HL-60 (cell line): ENCODE measurements at regions not wholly inside any gene's neighbourhood (a gene's known extent, or its start where the extent isn't known, plus 50 kb on each side); places are given as distances from the start of the nearest gene placed in this dataset.
A peak's percentile ranks its signal among the peaks of the same experiment; 100 is the strongest.

Experiments used
- DNase-seq, 2 experiments: peaks; one replicate each; pipeline ENCODE4 v3.0.0-alpha.2; 2010 to 2020; ENCODE audit warnings: low read depth in 1 of 2, low spot score in 1 of 2
- H3K27ac ChIP-seq: fragments of 250-450 bp; sonication (Bioruptor Pico); replicated peaks from 2 replicates; pipeline ENCODE4 v1.5.1; 2020; ENCODE audit warnings: mild to moderate bottlenecking, moderate library complexity
- H3K27me3 ChIP-seq: fragments of 250-450 bp; sonication (Bioruptor Pico); 2 replicates; pipeline ENCODE4 v1.5.1; 2021; ENCODE audit warnings: mild to moderate bottlenecking, moderate library complexity; ENCODE audit not compliant: insufficient read depth, poor library complexity, severe bottlenecking
- H3K4me3 ChIP-seq: replicated peaks from 2 replicates; pipeline ENCODE4 v1.5.1; 2011; ENCODE audit warnings: mild to moderate bottlenecking, control low read depth, low read length; ENCODE audit not compliant: insufficient read depth
- GABPA ChIP-seq: IDR thresholded peaks from 2 replicates; pipeline ENCODE4 v1.6.1; 2012; ENCODE audit warnings: low read depth
- POLR2AphosphoS5 ChIP-seq: IDR thresholded peaks from 2 replicates; pipeline ENCODE4 v1.6.1; 2012; ENCODE audit warnings: low read depth
- SPI1 ChIP-seq: IDR thresholded peaks from 2 replicates; pipeline ENCODE4 v1.6.1; 2012; ENCODE audit warnings: low read depth, mild to moderate bottlenecking, borderline replicate concordance
- TF ChIP-seq, protein P1 (sequence below): IDR thresholded peaks from one replicate; pipeline ENCODE4 v1.5.1; 2011; ENCODE audit warnings: low read length, control low read depth, inconsistent platforms; ENCODE audit not compliant: insufficient read depth
- TF ChIP-seq, protein P2 (sequence below): IDR thresholded peaks from 2 replicates; pipeline ENCODE4 v1.6.1; 2012; ENCODE audit warnings: low read depth; ENCODE audit not compliant: insufficient replicate concordance

DNA sequence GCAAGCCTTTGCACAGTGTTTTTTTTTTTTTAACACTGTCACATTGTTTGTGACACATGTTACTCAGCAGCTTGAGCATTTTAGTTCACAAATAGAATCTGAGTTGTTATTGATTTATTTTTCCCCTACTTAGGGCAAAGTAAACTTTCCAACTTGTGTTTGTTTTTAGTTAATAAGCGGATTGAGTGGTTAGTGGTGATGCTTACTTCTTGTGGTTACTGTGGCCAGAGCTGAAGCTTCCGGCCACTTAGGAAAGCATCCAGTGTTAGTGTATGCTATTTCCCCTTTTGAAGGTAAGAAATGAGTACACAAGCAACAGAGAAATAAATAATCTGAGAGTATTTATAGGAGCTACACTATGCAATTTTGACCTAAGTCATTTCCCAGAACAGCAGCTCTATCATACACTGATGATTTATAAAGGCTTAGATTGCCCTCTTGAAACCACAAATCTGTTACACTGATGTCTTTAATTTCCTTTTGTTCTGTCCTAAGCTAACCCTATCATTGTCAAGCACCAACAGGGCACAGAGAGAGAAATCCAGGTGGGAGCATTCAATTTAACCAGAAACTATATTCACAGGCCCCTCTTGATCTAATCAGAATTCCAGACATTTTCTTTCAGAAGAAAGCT, 2464.6 kb downstream of the PCDH7 start:
- Histone ChIP-seq H3K27ac (peak overlapping the region; percentile 37; the same call in 1 of the 2 replicates), H3K4me3 (no peak overlapping the region), H3K27me3 (no peaks in the 10 kb centered on the region)
- TF ChIP-seq GABPA (no peak), SPI1 (peak; percentile 71; the same call in 1 of the 2 replicates), POLR2AphosphoS5 (peak; percentile 47; the same call in 1 of the 2 replicates)
- DNase-seq, result peak; percentile 3 to 63

DNA sequence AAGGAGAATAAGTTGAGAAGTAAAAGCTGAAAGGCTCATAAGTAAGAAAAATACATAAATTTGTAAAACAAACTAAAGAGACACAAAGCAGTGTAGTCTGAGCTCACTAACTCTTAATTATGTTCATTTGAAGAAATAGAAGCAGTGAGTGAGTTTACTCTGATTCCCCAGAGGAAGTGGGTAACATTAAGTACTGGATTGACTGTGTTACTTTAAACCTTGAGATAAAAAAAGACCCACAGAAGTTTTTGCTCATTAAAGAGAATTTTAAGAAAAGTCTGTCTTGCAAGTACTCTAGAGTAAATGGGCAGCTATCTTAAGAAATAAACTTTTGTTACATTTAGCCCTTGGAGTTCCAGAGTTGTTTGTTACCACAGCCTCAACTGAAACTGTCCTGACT, 2466.9 kb downstream of the PCDH7 start:
- H3K4me3 ChIP-seq, result no peak overlapping the region
- TF ChIP-seq SPI1 (no peak), GABPA (no peak), POLR2AphosphoS5 (no peak)
- TF ChIP-seq, protein P1, sequence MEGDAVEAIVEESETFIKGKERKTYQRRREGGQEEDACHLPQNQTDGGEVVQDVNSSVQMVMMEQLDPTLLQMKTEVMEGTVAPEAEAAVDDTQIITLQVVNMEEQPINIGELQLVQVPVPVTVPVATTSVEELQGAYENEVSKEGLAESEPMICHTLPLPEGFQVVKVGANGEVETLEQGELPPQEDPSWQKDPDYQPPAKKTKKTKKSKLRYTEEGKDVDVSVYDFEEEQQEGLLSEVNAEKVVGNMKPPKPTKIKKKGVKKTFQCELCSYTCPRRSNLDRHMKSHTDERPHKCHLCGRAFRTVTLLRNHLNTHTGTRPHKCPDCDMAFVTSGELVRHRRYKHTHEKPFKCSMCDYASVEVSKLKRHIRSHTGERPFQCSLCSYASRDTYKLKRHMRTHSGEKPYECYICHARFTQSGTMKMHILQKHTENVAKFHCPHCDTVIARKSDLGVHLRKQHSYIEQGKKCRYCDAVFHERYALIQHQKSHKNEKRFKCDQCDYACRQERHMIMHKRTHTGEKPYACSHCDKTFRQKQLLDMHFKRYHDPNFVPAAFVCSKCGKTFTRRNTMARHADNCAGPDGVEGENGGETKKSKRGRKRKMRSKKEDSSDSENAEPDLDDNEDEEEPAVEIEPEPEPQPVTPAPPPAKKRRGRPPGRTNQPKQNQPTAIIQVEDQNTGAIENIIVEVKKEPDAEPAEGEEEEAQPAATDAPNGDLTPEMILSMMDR, result no peak
- TF ChIP-seq, protein P2, sequence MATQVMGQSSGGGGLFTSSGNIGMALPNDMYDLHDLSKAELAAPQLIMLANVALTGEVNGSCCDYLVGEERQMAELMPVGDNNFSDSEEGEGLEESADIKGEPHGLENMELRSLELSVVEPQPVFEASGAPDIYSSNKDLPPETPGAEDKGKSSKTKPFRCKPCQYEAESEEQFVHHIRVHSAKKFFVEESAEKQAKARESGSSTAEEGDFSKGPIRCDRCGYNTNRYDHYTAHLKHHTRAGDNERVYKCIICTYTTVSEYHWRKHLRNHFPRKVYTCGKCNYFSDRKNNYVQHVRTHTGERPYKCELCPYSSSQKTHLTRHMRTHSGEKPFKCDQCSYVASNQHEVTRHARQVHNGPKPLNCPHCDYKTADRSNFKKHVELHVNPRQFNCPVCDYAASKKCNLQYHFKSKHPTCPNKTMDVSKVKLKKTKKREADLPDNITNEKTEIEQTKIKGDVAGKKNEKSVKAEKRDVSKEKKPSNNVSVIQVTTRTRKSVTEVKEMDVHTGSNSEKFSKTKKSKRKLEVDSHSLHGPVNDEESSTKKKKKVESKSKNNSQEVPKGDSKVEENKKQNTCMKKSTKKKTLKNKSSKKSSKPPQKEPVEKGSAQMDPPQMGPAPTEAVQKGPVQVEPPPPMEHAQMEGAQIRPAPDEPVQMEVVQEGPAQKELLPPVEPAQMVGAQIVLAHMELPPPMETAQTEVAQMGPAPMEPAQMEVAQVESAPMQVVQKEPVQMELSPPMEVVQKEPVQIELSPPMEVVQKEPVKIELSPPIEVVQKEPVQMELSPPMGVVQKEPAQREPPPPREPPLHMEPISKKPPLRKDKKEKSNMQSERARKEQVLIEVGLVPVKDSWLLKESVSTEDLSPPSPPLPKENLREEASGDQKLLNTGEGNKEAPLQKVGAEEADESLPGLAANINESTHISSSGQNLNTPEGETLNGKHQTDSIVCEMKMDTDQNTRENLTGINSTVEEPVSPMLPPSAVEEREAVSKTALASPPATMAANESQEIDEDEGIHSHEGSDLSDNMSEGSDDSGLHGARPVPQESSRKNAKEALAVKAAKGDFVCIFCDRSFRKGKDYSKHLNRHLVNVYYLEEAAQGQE, result no peak
- H3K27ac ChIP-seq, result no peak overlapping the region
- no peak for DNase-seq
- H3K27me3 ChIP-seq, result no peaks in the 10 kb centered on the region

DNA sequence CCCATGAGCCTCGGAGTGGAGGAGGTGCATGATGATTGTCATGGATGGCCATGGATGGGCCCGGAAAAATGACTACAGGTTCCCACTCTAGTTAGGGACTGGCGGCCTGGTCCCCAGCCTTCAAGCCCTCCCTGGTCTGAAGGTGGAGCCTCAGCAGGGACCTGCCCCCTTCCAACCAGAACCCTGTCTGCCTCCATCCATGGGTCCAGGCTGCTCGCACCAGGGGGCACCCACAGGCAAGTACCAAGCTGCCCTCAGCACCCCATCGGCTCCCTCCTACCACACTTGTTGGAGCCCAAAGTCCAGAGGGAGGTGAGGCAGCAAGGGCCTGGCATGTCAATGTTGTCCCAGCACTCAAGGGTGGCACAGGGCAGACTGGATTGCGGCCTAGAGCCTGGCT, 2468.6 kb downstream of the PCDH7 start:
- TF ChIP-seq GABPA (no peak), POLR2AphosphoS5 (no peak), SPI1 (no peak)
- TF ChIP-seq, protein P1, result no peak
- TF ChIP-seq, protein P2, result no peak
- DNase-seq, result no peak
- H3K27me3 ChIP-seq, result no peaks in the 10 kb centered on the region
- no peak overlapping the region for H3K27ac ChIP-seq
- no peak overlapping the region for H3K4me3 ChIP-seq

DNA sequence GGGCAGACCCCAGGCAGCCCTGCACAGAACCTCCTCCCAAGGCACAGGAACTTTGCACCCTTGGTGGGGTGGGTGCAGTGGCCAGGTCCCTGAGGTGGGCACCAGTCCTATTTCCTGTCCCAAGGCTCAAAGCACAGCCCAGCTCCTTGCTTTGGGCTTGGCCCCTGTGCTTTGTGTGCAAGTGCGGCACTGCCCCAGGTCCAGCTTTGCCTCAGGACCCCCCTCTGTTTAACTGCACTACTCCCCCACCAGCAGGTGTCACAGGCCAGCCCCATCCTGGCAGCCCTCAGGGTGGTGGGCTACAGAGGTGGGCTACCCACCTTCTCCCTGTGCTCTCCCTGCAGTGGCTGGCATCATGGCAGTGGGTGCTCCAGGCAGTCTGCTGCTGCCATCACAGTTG, 2469.0 kb downstream of the PCDH7 start:
- H3K4me3 ChIP-seq, result no peak overlapping the region
- H3K27me3 ChIP-seq, result no peaks in the 10 kb centered on the region
- H3K27ac ChIP-seq, result no peak overlapping the region
- no peak for DNase-seq
- TF ChIP-seq, protein P2, result no peak
- TF ChIP-seq GABPA (no peak), POLR2AphosphoS5 (no peak), SPI1 (no peak)
- TF ChIP-seq, protein P1, result no peak
